K562 (cell line): ENCODE measurements at regions not wholly inside any gene's neighbourhood (a gene's known extent, or its start where the extent isn't known, plus 50 kb on each side); places are given as distances from the start of the nearest gene placed in this dataset.

Source experiments
- CREM ChIP-seq: IDR thresholded peaks from 2 replicates; pipeline ENCODE4 v1.6.1; 2014; ENCODE audit warnings: antibody characterized with exemption, low read depth
- HDAC2 ChIP-seq: fragments of 450-650 bp; IDR thresholded peaks from 2 replicates; pipeline ENCODE4 v1.6.1; 2016; ENCODE audit warnings: mild to moderate bottlenecking
- MAFF ChIP-seq: IDR thresholded peaks from 2 replicates; pipeline ENCODE4 v1.6.1; 2012; ENCODE audit warnings: low read length, improper control_type of control experiment
- NCOA4 ChIP-seq: fragments of 450-650 bp; IDR thresholded peaks from 2 replicates; pipeline ENCODE4 v1.6.1; 2018; ENCODE audit warnings: mild to moderate bottlenecking; ENCODE audit not compliant: partially characterized antibody
- POLR2A ChIP-seq: fragments of 450-650 bp; conservative IDR thresholded peaks from 2 replicates; pipeline ENCODE4 v1.6.1; 2016
- SMARCC2 ChIP-seq: fragments of 450-650 bp; IDR thresholded peaks from 2 replicates; pipeline ENCODE4 v1.6.1; 2017; ENCODE audit warnings: antibody characterized with exemption, moderate library complexity, mild to moderate bottlenecking, low read depth
- WHSC1 ChIP-seq: IDR thresholded peaks from one replicate; pipeline ENCODE4 v1.6.1; 2012; ENCODE audit warnings: low read length, control low read depth, inconsistent platforms
- ZNF24 ChIP-seq: fragments of 450-650 bp; IDR thresholded peaks from 2 replicates; pipeline ENCODE4 v1.6.1; 2016
- ZNF431 ChIP-seq: sonication (generic); formaldehyde crosslinking; IDR thresholded peaks from 2 replicates; pipeline ENCODE4 v1.8.0; 2022; ENCODE audit warnings: mild to moderate bottlenecking, missing genetic modification reagents

DNA sequence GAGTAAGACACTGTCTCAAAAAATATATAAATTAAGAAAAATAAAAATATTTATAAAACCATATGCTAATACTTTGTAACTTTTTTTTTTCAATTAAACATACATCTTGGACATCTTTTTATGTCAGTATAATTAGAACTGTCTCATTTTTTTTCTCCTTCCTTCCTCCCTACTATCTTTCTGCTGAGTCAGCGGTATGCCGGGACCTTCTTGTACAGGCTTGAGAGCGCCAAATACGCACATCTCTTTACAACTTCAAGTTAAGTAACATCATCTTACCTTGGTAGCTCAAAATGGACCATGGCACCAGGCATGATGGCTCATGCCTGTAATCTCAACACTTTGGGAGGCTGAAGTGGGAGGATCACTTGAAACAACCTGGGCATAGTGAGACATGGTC, 153.4 kb downstream of the FAM161A start:
- TF ChIP-seq WHSC1: no peak
- TF ChIP-seq POLR2A: no peak
- TF ChIP-seq MAFF: peak; percentile 100
- TF ChIP-seq NCOA4: no peak
- TF ChIP-seq ZNF431 (CRISPR knock-in tag): no peak
- TF ChIP-seq ZNF24: no peak
- no peak for TF ChIP-seq CREM
- TF ChIP-seq HDAC2: no peak
- no peak for TF ChIP-seq SMARCC2
